Transverse colon (tissue), 4 donors: ENCODE measurements at regions not wholly inside any gene's neighbourhood (a gene's known extent, or its start where the extent isn't known, plus 50 kb on each side); places are given as distances from the start of the nearest gene placed in this dataset.
A peak's percentile ranks its signal among the peaks of the same experiment; 100 is the strongest.

Source experiments
- DNase-seq: peaks from one replicate; pipeline ENCODE4 v3.0.0-alpha.2; 2019
- H3K27ac ChIP-seq, 4 donors: fragments of 200-600 bp; sonication (generic); 2 replicates each; pipeline ENCODE4 v1.5.1; 2016 to 2018; ENCODE audit warnings: inconsistent platforms in 4 of 4
- H3K27me3 ChIP-seq: fragments of 200-600 bp; sonication (generic); 2 replicates; pipeline ENCODE4 v1.5.1; 2017; ENCODE audit warnings: inconsistent platforms
- H3K36me3 ChIP-seq, 4 donors: fragments of 200-600 bp; sonication (generic); 2 replicates each; pipeline ENCODE4 v1.5.1; 2017 to 2019; ENCODE audit warnings: inconsistent platforms in 4 of 4
- H3K4me1 ChIP-seq, 4 donors: fragments of 200-600 bp; sonication (generic); 2 replicates each; pipeline ENCODE4 v1.5.1; 2017 to 2020; ENCODE audit warnings: inconsistent platforms in 4 of 4
- H3K4me3 ChIP-seq, 4 donors: fragments of 200-600 bp; sonication (generic); 1 replicate in 1 of 4; 2 replicates in 3 of 4; pipeline versions ENCODE4 v1.5.1 to v1.6.1; 2017 to 2019; ENCODE audit warnings: inconsistent platforms in 4 of 4
- H3K9me3 ChIP-seq, 2 donors: fragments of 200-600 bp; sonication (generic); 2 replicates each; pipeline ENCODE4 v1.5.1; 2017 to 2019; ENCODE audit warnings: inconsistent platforms in 2 of 2
- EP300 ChIP-seq: sonication (generic); formaldehyde crosslinking; IDR thresholded peaks from one replicate; pipeline ENCODE4 v1.6.1; 2017; ENCODE audit warnings: antibody characterized with exemption, low read depth
- POLR2A ChIP-seq: fragments of 450-650 bp; IDR thresholded peaks from one replicate; pipeline ENCODE4 v1.6.1; 2016; ENCODE audit warnings: antibody characterized with exemption, mild to moderate bottlenecking, moderate library complexity
- POLR2AphosphoS5 ChIP-seq, 3 donors: sonication (generic); formaldehyde crosslinking; IDR thresholded peaks; one replicate each; pipeline ENCODE4 v1.6.1; 2016; ENCODE audit warnings: antibody characterized with exemption in 3 of 3
- WGBS, 2 donors: methylation state at CpG; one replicate each; pipeline ENCODE4 v1.1.5; 2018; ENCODE audit warnings: low coverage in 1 of 2; 5-methylcytosine and 5-hydroxymethylcytosine counted together
- in situ Hi-C, 4 donors: fragments of 200-750 bp; cut with MboI; loops; one replicate each; pipeline versions ENCODE4 v1.15.0 to v1.15.1; 2017; ENCODE audit warnings: low sequenced_read_pairs in 3 of 4, low pct_ligation_motif_present in 1 of 4, low pct_unique_long_range_greater_than_20kb in 1 of 4
- intact Hi-C: fragments of 100-400 bp; cut with DNase I; formaldehyde crosslinking; loops from one replicate; pipeline ENCODE4 v1.15.1; 2023; ENCODE audit warnings: low total_unique reads
- TF ChIP-seq, protein P1 (sequence below), 5 experiments: fragments of 200-600 bp in 3 of 5; fragments of 450-650 bp in 2 of 5; sonication (generic) in 3 of 5; IDR thresholded peaks; 1 replicate in 2 of 5; 2 replicates in 3 of 5; pipeline ENCODE4 v1.5.1; 2016 to 2017; ENCODE audit warnings: antibody characterized with exemption in 5 of 5, inconsistent platforms in 3 of 5, mild to moderate bottlenecking in 2 of 5, moderate library complexity in 1 of 5

- intact Hi-C loops (no loop called here), in situ Hi-C loops (no loop called here)
- peaks cover 0 to 5% (median 0%) of the 10 kb centered on the region in 4 donors for H3K4me1 ChIP-seq
- no peak overlapping the region for H3K4me3 ChIP-seq
- no peaks in the 10 kb centered on the region for H3K9me3 ChIP-seq
- H3K27me3 ChIP-seq: no peaks in the 10 kb centered on the region
- TF ChIP-seq EP300 (no peak), POLR2A (no peak), POLR2AphosphoS5 (IDR thresholded peaks at IDR 0.05) (peak in 2 of 3 donors; percentile 12 to 53)
- TF ChIP-seq, protein P1, sequence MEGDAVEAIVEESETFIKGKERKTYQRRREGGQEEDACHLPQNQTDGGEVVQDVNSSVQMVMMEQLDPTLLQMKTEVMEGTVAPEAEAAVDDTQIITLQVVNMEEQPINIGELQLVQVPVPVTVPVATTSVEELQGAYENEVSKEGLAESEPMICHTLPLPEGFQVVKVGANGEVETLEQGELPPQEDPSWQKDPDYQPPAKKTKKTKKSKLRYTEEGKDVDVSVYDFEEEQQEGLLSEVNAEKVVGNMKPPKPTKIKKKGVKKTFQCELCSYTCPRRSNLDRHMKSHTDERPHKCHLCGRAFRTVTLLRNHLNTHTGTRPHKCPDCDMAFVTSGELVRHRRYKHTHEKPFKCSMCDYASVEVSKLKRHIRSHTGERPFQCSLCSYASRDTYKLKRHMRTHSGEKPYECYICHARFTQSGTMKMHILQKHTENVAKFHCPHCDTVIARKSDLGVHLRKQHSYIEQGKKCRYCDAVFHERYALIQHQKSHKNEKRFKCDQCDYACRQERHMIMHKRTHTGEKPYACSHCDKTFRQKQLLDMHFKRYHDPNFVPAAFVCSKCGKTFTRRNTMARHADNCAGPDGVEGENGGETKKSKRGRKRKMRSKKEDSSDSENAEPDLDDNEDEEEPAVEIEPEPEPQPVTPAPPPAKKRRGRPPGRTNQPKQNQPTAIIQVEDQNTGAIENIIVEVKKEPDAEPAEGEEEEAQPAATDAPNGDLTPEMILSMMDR (IDR thresholded peaks at IDR 0.05): no peak
- peak overlapping the region in 2 of 4 donors; percentile 16 to 18 for H3K27ac ChIP-seq
- H3K36me3 ChIP-seq: no peaks in the 10 kb centered on the region
- no peak for DNase-seq
Measured at GRCh38 chr5:157959370-157959769, 100.4 kb upstream of the CLINT1 start.

DNA sequence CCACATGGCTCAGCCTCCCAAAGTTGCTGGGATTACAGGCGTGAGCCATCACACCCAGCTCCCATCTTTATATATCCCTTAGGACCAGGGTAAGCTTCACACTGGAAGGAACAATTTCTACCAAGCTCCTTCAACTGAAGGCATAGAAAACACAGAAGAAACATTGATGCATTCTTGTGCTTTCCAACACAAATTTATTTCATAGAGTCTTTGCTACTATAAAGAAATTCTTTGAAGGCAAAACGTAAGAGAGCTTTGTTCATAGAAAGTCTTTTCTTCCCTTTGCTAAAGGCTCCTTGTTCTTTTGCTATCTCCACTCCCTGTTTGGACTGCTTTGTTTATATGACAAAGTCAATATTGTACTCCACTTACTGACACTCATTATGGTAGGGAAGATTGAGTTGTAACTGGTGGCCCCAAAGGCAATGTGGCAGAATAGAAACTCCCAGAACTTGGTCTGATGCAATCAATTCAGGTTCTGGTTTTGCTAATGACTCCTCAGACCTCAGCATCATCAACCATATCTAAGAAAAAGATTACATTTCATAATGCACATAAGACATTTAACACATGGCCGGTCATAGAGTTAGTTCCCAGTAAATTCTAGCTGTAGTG is 97.4 kb upstream of the CLINT1 start:
- TF ChIP-seq POLR2A (no peak), POLR2AphosphoS5 (IDR thresholded peaks at IDR 0.05) (no peak), EP300 (no peak)
- TF ChIP-seq, protein P1 (IDR thresholded peaks at IDR 0.05): no peak
- no peak for DNase-seq
- intact Hi-C loops (no loop called here), in situ Hi-C loops (no loop called here)
- Histone ChIP-seq H3K4me1 (peaks cover 0 to 5% (median 0%) of the 10 kb centered on the region in 4 donors), H3K4me3 (no peak overlapping the region), H3K36me3 (no peaks in the 10 kb centered on the region), H3K9me3 (no peaks in the 10 kb centered on the region), H3K27me3 (no peaks in the 10 kb centered on the region), H3K27ac (no peak overlapping the region)
- 48 to 63% methylated on average over 3 of the region's 3 CpGs for WGBS, 2 donors

DNA sequence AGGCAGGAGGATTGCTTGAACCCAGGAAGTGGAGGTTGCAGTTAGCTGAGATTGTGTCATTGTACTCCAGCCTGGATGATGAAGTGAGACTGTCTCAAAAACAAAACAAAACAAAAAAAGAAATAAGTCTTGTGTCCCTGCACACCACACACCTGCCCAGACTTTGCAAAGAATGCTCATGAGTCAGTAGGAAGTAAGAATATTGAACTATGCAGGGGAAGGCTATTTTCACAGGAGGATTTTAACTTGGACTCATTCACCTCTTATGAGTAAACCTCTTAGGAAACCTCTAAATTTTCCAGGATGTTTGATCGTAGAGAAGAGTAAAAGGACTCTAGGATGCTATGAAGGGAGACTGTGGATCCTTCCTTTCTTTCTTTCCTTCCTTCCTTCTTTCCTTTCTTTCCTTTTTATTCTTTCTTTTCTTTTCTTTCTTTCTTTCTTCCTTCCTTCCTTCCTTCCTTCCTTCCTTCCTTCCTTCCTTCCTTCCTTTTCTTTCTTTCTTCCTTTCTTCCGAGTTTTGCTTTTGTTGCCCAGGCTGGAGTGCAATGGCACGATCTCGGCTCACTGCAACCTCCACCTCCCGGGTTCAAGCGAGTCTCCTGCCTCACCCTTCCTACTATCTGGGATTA is 96.7 kb upstream of the CLINT1 start:
- intact Hi-C loops: no loop called here

GRCh38 chr5:157952374-157952685 is 93.4 kb upstream of the CLINT1 start:
- 73 to 91% methylated on average over 1 of the region's 1 CpG for WGBS, 2 donors
- DNase-seq: no peak

More for the DNA sequence above, 96.7 kb upstream of the CLINT1 start:
- in situ Hi-C loops: no loop called here
- Histone ChIP-seq H3K36me3 (no peaks in the 10 kb centered on the region), H3K4me1 (peaks cover 0 to 5% (median 0%) of the 10 kb centered on the region in 4 donors), H3K9me3 (no peaks in the 10 kb centered on the region), H3K4me3 (no peak overlapping the region), H3K27me3 (no peaks in the 10 kb centered on the region), H3K27ac (no peak overlapping the region)
- WGBS, 2 donors: 94% methylated on average over 6 of the region's 6 CpGs; no CpG with 5 or more reads in 1 of the 2 donors
- TF ChIP-seq, protein P1 (IDR thresholded peaks at IDR 0.05): no peak
- no peak for TF ChIP-seq EP300
- no peak for TF ChIP-seq POLR2AphosphoS5 (IDR thresholded peaks at IDR 0.05)
- TF ChIP-seq POLR2A: no peak
- no peak for DNase-seq

More at GRCh38 chr5:157952374-157952685, 93.4 kb upstream of the CLINT1 start:
- peaks cover 0 to 13% (median 4%) of the 10 kb centered on the region in 4 donors for H3K4me1 ChIP-seq
- no peak overlapping the region for H3K27ac ChIP-seq
- TF ChIP-seq POLR2A: no peak
- TF ChIP-seq EP300: no peak
- TF ChIP-seq POLR2AphosphoS5 (IDR thresholded peaks at IDR 0.05): no peak
- TF ChIP-seq, protein P1 (IDR thresholded peaks at IDR 0.05): no peak
- H3K36me3 ChIP-seq: no peaks in the 10 kb centered on the region
- H3K4me3 ChIP-seq: no peak overlapping the region
- intact Hi-C loops: no loop called here
- in situ Hi-C loops: no loop called here
- H3K9me3 ChIP-seq: no peaks in the 10 kb centered on the region
- H3K27me3 ChIP-seq: no peaks in the 10 kb centered on the region
